NCI-H1694 (cell line): ENCODE measurements at regions not wholly inside any gene's neighbourhood (a gene's known extent, or its start where the extent isn't known, plus 50 kb on each side); places are given as distances from the start of the nearest gene placed in this dataset.
"Not testable (repeated sequence)": the region's sequence is repeated elsewhere in the genome, so short reads cannot be mapped to it uniquely, and the experiment has no call there.

Source experiments
- DNase-seq: peaks from one replicate; lab custom pipeline; 2025; lab: John Stamatoyannopoulos, UW

DNA sequence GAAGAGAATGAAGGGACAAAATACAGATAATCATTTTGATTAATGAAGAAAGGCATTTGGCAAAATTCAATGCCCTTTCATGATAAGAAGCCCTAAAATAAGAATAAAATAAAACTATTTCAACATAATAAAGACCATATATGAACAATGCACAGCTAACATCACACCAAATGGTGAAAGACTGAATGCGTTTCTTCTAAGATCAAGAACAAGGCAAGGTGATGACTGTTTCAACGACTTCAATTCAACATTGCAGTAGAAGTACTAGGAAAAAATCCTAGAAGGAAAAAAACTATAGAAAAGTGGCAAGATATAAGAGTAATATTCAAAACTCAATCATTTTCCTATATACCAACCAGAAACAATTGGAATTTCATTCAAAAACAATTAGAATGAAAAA is 280.1 kb upstream of the GRM7 start:
- no peak for DNase-seq

DNA sequence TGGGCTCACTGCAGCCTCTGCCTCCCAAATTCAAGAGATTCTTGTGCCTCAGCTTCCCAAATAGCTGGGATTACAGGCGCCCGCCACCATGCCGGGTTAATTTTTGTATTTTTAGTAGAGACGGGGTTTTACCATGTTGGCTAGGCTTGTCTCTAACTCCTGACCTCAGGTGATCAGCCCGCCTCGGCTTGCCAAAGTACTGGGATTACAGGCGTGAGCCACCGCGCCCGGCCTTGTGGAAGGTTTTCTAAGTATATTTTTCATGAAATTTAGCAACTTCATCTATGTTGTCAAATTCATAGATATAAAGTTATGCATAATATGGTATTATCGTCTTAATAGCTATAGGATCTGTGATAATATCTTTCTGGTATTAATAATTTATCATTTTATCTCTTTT is 275.6 kb upstream of the GRM7 start:
- no peak for DNase-seq

DNA sequence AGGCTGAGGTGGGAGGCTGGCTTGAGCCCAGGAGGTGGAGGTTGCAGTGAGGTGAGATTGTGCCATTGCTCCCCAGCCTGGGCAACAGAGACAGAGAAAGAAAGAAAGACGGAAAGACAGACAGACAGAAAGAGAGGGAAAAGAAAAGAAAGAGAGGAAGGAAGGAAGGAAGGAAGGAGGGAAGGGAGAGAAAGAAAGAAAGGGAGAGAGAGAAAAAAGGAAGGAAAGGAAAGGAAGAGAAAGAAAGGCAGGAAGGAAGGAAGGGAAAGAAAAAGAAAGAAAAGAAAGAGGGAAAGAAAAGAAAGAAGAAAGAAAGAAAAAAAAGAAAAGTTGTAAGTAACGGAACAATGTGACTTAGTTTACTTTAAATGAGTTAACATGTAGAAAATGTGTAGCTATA is 260.7 kb upstream of the GRM7 start:
- no peak for DNase-seq

DNA sequence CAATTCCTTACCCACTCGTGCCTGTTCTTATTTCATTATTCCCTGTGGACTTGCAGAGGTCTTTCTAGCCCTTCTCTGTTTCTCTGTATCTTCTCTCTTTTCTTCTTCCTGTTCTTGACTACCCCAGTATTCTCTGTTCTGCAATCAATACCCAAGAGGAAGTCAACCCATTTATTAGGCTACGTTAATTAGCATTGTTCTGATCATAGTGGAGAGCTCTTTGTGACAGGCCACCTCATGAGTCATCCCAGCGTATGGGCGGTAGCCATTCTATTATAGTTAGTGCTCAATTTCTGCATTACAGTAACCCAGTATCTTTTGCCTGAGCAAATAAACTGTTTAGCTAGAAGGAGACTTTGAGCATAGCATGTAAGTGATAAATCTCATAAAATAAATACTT is 259.5 kb upstream of the GRM7 start:
- DNase-seq, result no peak

DNA sequence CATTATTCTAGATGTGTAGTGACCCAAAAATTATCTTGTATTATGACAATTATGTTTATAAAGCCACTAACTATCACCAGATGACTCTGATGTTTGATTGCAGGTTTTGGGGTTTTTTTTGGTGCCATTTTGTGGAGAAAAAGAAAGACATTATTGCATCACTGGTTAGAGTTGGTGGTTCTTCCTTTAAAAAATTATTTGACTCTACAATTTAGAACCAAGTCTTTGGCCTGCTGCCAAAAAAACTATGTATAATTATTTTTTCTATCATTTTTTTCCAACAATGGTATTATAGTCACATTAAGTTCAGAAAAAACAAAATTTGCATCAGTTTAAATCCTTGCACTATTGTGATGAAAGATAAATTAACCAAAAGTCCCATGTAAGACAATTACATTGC is 258.6 kb upstream of the GRM7 start:
- DNase-seq, result no peak

DNA sequence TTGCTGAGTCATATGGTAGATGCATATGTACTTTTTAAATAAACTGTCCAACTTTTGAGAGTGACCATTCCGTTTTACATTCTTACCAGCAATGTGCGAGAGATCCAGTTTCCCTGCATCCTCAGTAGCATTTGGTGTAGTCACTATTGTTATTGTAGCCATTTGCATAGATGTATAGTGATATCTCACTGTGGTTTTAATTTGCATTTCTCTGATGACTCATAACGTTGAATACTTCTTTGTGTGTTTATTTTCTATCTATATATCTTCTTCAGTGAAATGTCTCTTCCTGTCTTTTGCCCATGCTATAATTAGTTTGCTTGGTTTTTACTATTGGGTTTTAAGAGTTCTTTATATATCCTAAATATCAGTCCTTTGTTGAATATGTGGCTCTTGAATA is 255.7 kb upstream of the GRM7 start:
- DNase-seq, result no peak

DNA sequence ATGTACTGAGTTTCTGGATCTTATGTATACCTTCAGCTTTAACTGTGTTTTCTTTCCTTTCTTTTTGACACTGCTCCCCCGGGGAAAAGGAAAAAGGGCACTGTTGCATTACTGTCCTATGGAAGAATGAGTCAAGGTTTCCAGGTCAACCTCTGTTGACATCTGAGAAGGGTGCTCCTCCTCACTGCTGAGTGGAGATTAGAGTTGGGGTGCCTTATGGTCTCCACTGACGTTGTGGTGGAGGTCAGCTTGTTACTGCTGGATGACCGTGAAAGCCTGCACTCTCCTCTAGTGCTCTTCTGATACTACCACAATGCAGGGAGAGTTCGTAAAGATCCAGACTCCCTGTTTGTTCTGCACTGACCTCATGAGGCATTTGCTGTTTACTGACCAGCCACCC is 252.1 kb upstream of the GRM7 start:
- DNase-seq, result no peak

DNA sequence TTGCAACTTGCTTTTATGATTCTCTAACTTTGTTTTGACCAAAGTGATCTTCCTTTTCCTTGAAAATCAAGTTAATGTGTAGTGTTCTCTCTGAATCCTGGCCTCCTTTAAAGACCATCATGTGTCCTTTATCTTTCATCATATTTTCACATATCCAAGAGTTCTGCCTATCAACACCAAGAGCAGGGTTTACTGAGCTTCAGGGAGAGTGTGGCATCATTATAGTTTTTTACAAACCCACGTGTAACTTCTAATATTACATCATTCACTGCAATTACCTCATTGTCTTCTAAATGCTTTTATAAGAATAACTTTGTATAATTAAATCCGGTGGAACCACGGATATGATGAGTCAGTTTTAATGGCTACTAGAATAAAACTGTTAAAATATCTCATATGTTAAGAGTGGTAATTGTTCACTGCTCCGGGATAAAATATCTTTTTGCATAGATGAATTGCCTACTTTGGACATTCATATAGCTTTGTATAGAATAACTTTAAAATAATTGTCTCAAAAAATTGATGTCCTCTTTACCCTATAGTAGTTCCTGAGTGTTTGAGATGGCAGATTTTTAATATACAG is 248.8 kb upstream of the GRM7 start:
- DNase-seq, result no peak

DNA sequence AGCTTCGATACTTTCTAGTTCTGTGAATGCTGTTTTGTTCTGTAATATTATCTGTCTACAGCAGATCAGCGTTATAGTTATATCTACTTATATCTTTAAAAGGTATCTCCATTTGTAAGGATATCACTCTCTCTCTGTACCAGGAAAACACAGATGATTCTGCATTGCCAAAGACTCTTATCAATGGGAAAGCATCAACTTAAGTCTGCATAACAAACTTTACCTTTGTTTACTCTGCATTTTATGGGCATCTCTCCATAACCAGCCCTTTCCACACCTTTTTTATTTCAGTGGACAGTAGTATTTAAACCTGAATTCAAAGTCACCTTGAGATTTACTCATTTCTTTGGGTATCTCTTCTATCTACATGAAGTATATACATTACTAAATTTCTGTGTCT is 238.7 kb upstream of the GRM7 start:
- no peak for DNase-seq

DNA sequence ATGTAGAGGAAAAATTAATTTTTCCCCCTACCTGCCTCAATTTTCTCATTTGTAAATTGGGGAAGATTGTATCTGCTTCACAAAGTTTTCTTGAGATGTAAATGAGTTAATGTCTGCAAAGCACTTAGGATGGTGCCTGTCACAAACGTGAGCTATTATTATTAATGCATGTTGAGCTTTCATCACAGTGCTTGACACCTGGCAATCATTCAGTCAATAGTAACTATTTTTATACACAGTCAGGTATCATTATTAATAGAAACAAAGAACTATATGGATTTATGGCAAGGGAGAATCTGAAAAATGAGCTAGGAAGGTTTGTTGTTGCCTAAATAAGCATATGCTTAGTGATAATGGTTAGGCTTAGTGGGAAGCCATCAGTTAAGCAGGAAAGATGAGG is 238.2 kb upstream of the GRM7 start:
- no peak for DNase-seq

DNA sequence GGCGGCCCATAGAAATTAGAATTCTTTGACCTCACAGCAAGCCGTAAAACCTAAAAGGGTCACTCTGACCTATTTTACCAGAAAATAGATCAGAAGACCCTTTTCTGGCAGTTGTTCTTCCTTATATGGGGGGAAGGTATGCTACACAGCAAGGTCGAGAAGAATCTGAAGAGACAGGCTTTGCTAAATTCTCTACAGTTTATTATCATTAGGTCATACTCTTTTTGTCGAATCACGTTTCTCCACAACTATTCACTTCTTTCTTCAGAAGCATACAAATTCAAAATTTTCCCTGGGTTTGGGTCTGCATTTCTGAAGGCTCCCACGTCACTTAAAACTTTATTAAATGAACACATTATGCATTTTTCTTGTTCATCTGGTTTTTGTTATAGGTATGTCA is 229.5 kb upstream of the GRM7 start:
- DNase-seq, result no peak

DNA sequence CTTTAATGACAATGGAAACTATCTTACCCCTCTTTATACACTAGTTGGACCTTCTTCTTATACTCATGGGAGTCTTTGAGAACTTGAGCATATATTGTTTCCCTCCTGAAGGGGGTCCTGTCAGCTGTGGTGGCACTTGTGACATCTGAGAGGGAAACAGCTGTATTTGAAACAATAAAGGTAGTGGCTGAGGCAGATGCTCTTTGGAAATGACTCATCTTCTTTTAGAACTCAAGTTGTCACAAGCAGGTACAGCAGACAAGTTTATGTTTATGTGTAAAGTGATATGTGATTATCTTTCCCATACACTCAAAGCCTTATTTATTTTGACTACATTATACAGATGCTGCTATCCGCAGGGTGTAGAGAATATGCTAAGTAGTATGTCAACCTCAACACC is 220.0 kb upstream of the GRM7 start:
- no peak for DNase-seq

DNA sequence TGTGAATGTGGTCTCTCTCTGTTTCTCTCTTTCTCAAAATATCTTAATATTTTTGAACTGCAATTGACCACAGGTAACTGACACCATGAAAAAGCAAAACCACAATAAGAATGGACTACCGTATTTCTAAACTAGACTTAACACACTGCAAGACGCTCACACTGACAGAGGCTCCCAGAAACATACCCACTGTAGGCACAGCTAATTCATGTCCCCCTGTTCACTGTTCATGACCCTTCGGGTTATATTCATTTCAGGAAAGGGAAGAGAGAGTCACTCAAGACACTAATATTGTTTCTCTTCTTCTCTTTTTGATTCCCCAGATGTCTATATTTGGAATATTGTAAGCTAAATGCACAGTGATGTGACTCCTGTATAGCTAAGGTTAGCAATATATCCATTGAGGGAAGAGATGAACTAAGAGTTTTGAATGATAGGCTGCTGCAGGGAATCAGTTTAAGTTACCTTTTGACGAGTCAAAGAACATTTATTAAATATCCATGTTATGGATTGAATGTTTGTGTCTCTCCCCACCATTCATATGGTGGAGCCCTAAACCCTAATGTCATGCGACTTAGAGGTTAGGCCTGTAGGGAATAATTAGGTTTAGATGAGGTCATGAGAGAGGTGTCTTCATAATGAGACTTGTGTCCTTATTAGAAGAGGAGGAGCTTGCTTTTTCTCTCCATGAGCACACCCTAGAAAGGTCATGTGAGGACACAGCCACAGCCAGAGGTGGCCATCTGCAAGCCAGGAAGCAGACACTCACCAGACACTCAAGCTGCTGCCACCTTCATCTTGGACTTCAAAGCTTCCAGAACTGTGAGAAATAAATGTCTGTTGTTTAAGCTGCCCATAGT is 216.6 kb upstream of the GRM7 start:
- DNase-seq, result no peak

DNA sequence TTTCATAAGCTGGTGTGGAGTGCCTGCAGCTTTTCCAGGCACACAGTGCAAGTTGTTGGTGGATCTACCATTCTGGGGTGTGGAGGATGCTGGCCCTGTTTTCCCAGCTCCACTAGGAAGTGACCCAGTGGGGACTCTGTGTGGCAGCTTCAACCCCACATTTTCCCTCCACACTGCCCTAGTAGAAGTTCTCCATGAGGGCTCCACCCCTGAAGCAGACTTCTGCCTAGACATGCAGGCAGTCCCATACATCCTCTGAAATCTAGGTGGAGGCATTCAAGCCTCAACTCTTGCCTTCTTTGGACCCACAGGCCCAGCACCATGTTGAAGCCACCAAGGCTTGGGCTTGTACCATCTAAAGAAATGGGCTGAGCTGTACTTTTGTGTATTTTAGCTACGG is 206.2 kb upstream of the GRM7 start:
- no peak for DNase-seq

DNA sequence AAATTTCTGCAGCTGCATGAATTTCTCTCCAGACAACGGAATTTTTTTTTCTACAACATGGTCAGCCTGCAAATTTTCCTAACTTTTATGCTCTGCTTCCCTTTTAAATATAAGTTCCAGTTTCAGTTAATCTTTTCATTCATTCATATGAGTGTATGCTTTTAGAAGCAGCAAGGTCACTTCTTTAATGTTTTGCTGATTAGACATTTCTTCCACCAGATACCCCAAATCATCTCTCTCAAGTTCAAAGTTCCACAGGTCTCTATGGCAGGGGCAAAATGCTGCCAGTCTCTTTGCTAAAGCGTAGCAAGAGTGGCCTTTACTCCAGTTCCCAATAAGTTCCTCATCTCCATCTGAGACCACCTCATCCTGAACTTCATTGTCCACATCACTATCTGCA is 205.6 kb upstream of the GRM7 start:
- no peak for DNase-seq

DNA sequence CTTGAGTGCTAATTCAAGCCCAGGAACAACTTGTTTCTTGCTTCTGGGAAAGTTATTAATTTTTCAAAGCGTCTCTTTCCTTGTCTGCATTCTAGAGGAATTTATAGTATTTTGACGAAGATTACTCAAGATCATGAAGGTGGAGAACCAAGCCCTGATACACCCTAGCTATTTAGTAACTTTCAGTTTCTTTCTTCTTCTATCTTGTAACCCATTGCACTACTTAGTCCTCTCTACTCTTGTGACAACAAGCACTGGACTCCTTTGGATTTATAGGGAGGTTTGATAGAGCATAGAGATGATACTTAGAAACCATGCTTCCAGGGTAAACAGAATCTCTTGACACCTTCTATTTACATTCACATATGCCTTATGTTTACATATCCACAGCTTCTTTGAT is 203.3 kb upstream of the GRM7 start:
- no peak for DNase-seq

DNA sequence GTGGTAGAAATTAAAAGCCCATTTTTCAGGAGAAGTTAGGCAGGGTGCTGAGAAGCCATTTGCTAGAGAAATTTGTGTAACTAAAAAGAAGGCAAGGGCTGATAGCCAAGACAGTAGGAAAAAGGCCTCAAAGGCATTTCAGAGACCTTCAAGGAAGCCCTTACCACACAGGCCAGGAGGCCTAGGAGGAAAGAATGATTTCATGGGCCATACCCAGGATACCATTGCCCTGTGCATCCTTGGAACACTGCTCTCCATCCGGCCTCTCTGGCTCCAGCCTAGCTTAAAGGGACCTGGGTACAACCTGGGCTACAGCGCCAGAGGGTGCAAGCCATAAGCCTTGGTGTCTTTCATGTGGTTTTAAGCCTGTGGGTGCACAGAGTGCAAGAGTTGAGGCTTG is 193.6 kb upstream of the GRM7 start:
- DNase-seq, result no peak

DNA sequence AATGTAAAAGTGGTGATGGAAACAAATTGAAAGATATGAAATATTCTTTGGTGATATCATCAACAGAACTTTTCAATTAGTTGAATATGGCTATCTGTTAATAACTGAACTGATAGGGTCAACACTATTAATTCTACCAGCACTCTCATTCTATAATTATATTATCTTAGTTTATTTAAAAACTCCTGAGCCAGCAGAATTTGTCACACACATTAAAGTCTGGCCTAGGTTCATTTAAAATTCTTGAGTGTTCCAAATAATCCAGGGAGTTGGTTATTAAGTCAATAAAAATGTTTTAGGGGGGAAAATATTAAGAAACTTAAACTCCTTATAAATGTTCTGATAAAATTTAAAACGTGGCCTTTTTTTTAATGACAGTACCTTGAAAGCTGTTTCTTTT is 189.6 kb upstream of the GRM7 start:
- DNase-seq, result no peak

DNA sequence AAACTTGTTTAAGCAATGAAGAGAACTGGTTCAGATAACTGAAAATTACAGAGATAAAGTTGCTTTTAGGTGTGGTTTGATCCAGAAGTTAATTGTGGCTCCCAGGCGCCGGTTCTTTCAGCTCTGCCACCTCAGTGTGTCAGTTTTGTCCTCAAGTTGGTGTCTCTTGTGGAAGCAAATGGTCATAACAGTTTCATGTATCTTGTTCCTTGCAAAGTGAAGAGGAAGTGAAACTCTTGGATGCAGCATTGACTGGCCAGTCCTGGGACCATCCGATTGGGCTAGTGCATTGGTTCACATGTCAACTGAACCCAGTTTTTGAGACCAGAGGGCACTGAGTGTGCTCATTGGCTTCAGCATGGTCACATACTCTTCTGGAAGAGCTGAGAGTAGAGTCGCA is 181.4 kb upstream of the GRM7 start:
- DNase-seq, result no peak

DNA sequence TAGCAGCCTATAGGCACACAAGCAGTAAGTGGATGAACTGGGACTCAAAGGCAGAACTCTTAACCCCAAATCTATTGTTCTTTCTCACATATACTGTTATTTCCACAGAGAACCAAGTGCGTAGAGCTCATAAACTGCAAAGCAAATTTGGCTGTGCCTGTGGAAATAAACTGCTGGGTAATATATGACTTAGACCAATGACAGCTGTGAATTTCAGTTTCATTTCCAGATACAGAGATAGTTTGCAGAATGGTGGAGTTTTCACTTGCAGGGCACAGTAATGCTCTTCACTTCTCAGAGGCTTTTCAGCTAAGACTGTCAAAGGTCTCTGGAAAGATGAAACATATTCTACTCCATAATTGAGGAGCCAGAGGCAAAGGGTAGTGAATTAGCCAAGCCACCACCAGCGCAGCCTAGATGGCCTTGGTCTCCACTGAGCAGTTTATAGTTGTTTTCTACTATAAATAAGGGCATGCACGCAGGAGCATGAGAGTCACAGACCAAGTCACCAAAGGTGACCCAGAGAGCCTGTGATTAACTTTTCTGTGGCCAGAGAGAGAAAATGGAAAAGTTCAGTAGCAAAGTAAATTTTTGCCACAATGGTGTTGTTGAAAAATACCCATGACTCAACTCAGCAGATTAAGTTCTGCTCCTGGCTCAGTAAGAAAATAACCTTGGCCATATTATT is 180.7 kb upstream of the GRM7 start:
- no peak for DNase-seq

DNA sequence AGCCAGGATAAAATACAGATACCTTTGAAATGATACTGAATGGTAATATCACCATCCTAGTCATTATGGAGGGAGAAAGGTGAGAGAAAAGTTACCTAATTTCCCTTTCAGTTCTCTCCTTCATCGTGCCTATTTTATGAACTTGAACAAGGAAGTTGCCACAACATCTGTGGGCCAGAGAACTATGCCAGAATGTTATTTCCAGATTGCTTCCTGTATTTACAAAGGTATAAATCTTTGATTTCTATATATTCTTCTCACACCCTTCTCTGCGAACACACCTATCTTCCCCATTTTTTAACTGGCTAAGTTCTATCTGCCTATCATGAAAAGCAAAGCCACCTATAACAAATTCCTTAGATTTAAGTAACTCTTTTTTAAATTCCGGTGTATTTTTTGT is 163.6 kb upstream of the GRM7 start:
- no peak for DNase-seq

DNA sequence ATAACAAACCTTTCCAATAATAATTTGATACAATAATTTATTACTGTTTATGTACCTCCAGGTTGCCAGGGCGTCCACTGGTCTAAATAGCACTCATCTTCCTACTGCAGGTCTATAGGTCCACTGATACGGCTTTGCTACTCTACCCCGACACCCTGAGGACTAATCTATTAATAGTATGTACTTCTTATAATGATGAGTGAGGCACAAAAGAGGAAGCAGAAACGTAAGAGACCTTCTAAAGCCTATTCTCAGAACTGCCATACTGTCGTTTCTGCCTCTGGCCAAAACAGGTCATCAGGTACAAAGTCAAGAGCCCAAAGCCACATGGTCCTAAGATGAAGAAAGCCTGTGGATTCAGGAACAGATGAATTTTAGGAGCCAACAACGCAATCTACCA is 163.2 kb upstream of the GRM7 start:
- DNase-seq, result no peak

DNA sequence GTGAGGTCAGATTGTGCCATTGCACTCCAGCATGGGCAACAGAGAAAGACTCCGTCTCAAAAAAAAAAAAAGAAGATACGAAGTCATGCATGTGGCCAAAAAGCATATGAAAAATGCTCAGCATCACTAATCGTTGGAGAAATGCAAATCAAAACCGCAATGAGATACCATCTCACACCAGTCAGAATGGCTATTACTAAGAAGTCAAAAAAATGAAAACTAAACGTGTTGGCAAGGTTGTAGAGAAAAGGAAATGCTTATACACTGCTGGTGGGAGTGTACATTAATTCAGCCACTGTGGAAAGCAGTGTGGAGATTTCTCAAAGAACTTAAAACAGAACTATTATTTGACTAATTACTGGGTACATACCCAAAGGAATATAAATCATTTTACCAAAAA is 156.1 kb upstream of the GRM7 start:
- not testable (repeated sequence) for DNase-seq

DNA sequence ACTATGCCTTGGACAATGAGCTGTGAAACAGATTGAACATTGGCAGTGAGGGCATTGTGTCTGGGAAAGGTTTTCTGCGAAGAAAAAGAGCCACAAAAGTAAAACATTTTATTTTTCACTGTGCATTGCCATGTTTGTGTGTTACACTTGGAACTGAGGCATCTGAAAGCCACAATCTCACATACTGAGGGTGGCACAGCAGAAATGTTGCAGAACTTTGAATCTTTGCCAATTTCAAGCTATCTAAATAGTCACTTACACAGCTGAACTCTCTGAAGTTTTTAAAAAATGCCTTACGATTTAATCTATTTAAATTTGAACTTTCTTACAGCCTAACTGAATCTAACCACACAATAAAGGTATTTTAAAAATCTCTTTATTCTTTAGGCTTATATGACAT is 154.1 kb upstream of the GRM7 start:
- DNase-seq, result no peak
